Left ventricle myocardium inferior (tissue), 1 donor: ENCODE measurements at regions not wholly inside any gene's neighbourhood (a gene's known extent, or its start where the extent isn't known, plus 50 kb on each side); places are given as distances from the start of the nearest gene placed in this dataset.

Experiments used
- DNase-seq: peaks from one replicate; pipeline ENCODE4 v3.0.0-alpha.2; 2020
- H3K27ac ChIP-seq: fragments of 200-600 bp; replicated peaks from 2 replicates; pipeline ENCODE4 v1.8.0; 2021
- H3K27me3 ChIP-seq: fragments of 200-600 bp; 2 replicates; pipeline ENCODE4 v1.8.0; 2021; ENCODE audit warnings: low read depth
- H3K36me3 ChIP-seq: fragments of 200-600 bp; 2 replicates; pipeline ENCODE4 v1.8.0; 2021
- H3K4me1 ChIP-seq: fragments of 200-600 bp; 2 replicates; pipeline ENCODE4 v1.8.0; 2021
- H3K4me3 ChIP-seq: fragments of 200-600 bp; 2 replicates; pipeline ENCODE4 v1.8.0; 2021; ENCODE audit warnings: mild to moderate bottlenecking, moderate library complexity
- H3K9me3 ChIP-seq: fragments of 200-600 bp; replicated peaks from 2 replicates; pipeline ENCODE4 v1.8.0; 2021
- intact Hi-C: fragments of 100-400 bp; cut with micrococcal nuclease; formaldehyde crosslinking; loops from one replicate; pipeline ENCODE4 v1.11.0; 2022
- TF ChIP-seq, protein P1 (sequence below): fragments of 200-600 bp; IDR thresholded peaks from 2 replicates; pipeline ENCODE4 v1.8.0; 2021; ENCODE audit warnings: antibody characterized with exemption, mild to moderate bottlenecking, borderline replicate concordance
- donor health status: DM: no; HTN: yes; CAD: no; lungs with severe emphysema.

DNA sequence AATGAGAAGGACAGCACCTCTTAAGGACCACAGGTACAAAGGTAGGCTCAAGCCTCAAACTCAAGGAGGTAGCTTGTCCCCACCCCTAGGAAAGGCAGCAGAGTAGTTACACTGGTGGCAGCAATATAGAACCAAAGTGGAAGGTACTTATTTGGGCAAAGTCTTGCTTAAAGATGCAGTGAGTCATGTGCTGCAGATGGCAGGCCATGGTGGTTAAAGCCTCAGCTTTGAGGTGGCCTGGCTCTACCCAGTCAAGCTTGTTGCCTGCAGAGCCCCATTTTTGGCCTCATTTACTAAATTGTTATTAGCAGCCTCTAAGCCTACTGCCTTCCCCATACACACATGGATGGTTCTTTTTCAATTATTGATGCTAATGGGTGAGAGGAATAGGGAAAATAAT, 146.0 kb downstream of the ELOVL4 start:
- no peaks in the 10 kb centered on the region for H3K9me3 ChIP-seq
- H3K36me3 ChIP-seq = no peaks in the 10 kb centered on the region
- H3K27me3 ChIP-seq = peaks cover 11% of the 10 kb centered on the region
- TF ChIP-seq, protein P1, sequence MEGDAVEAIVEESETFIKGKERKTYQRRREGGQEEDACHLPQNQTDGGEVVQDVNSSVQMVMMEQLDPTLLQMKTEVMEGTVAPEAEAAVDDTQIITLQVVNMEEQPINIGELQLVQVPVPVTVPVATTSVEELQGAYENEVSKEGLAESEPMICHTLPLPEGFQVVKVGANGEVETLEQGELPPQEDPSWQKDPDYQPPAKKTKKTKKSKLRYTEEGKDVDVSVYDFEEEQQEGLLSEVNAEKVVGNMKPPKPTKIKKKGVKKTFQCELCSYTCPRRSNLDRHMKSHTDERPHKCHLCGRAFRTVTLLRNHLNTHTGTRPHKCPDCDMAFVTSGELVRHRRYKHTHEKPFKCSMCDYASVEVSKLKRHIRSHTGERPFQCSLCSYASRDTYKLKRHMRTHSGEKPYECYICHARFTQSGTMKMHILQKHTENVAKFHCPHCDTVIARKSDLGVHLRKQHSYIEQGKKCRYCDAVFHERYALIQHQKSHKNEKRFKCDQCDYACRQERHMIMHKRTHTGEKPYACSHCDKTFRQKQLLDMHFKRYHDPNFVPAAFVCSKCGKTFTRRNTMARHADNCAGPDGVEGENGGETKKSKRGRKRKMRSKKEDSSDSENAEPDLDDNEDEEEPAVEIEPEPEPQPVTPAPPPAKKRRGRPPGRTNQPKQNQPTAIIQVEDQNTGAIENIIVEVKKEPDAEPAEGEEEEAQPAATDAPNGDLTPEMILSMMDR = no peak
- intact Hi-C loops = no loop called here
- DNase-seq = no peak
- no peak overlapping the region for H3K27ac ChIP-seq
- no peaks in the 10 kb centered on the region for H3K4me1 ChIP-seq
- no peak overlapping the region for H3K4me3 ChIP-seq

DNA sequence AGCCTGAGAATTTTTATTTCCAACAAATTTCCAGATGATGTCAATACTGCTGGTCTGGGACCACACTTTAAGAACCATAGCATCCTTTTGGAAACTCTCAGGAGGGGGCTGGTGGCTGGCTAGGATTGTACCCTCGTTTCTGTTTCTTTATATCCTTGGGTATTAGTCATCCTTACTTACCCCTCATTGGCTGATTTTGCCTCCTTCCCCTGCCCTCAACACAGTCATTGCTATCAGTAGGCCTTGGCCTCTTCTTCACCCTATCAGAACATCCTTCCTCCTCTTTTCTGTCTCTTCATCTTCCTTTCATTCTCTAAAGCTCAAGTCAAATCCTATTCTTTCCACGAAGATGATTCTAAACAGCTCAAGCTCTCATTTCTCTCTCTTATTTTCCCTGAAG, 148.5 kb downstream of the ELOVL4 start:
- DNase-seq = no peak
- intact Hi-C loops = no loop called here

DNA sequence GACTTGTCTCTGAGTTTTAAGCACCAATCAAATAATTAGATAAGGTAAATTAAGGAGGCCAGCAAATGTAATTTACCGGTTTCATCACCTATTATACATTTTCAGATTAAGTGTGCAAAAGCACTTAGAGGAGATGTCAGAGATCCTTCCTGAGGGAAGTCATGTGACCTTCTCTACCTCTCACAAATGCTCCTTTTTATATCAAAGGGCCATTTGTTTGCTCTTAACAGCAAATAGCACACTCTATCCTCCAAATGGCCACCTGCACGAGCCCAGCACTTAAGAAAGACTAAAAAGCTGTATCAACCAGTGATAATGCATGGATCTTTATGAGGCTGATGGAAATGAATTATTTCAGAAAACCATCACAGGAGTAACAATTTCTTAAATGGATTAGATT, 149.4 kb downstream of the ELOVL4 start:
- Histone ChIP-seq H3K27ac (no peak overlapping the region), H3K27me3 (peaks cover 8% of the 10 kb centered on the region), H3K4me1 (no peaks in the 10 kb centered on the region), H3K9me3 (no peaks in the 10 kb centered on the region), H3K36me3 (no peaks in the 10 kb centered on the region), H3K4me3 (no peak overlapping the region)
- TF ChIP-seq, protein P1 = no peak
- intact Hi-C loops = no loop called here
- no peak for DNase-seq

More for the DNA sequence above, 148.5 kb downstream of the ELOVL4 start:
- H3K36me3 ChIP-seq = no peaks in the 10 kb centered on the region
- H3K4me3 ChIP-seq = no peak overlapping the region
- H3K9me3 ChIP-seq = no peaks in the 10 kb centered on the region
- no peaks in the 10 kb centered on the region for H3K4me1 ChIP-seq
- TF ChIP-seq, protein P1 = no peak
- no peak overlapping the region for H3K27ac ChIP-seq
- peaks cover 8% of the 10 kb centered on the region for H3K27me3 ChIP-seq

DNA sequence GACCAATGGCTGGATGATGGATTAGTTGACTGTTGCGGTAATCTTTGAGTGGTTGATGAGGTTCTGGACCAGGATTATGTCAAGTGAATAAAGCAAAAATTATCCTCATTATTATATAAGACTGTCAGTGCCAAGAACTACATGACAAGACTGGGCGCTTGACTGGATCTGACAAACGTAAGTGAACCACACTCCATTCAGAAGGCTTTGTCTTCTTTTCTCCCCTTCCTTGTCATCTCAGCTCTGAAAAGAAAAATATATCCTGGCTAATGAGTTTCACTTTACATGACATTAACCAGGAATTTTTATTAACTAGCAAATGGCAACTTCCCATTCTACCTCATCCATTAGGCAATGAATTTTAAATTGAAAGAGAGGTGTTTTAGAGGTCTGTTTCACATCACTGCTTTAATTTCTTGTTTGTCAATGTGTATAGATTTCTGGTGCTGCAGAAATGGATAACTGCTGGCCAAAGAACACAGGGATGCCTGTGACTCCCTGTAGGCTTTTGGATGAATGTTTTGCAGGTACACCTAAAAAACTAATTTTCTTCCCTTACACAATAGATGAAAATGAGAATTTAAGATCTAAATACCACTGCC, 150.1 kb downstream of the ELOVL4 start:
- no peaks in the 10 kb centered on the region for H3K36me3 ChIP-seq
- TF ChIP-seq, protein P1 = no peak
- H3K27ac ChIP-seq = no peak overlapping the region
- no peaks in the 10 kb centered on the region for H3K9me3 ChIP-seq
- no peak overlapping the region for H3K4me3 ChIP-seq
- DNase-seq = no peak
- intact Hi-C loops = no loop called here
- no peaks in the 10 kb centered on the region for H3K4me1 ChIP-seq
- H3K27me3 ChIP-seq = peaks cover 8% of the 10 kb centered on the region

DNA sequence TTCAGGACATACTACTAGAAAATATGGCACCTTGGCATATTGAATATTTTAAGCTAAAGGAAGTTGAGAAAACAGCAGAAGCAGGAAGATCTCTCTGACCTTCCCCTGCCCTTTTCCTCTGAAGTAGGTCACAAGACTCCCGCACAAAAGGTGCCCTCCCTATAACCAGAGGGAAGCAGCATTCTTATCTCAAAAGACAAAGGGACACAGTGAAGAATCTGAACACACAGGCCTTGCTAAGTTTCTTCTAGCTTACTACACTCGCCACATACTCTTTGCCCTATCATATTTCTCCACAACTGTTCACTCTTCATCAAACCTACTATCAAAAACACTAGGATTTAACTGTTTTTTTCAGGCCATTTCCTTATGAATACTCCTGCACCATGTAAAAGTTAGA, 151.2 kb downstream of the ELOVL4 start:
- Histone ChIP-seq H3K9me3 (no peaks in the 10 kb centered on the region), H3K4me1 (no peaks in the 10 kb centered on the region), H3K36me3 (no peaks in the 10 kb centered on the region), H3K27me3 (peaks cover 4% of the 10 kb centered on the region), H3K27ac (no peak overlapping the region), H3K4me3 (no peak overlapping the region)
- TF ChIP-seq, protein P1 = no peak
- no peak for DNase-seq
- intact Hi-C loops = no loop called here
